HEK293T (cell line): ENCODE measurements at regions not wholly inside any gene's neighbourhood (a gene's known extent, or its start where the extent isn't known, plus 50 kb on each side); places are given as distances from the start of the nearest gene placed in this dataset.

ENCODE experiments used
- CTCF ChIA-PET: fragments of 350-600 bp; formaldehyde crosslinking; extraction: SDS; loops from one replicate; lab custom pipeline; 2021; ENCODE audit warnings: antibody characterized with exemption, inconsistent platforms; lab: Yijun Ruan, JAX
- POLR2A ChIA-PET: fragments of 350-600 bp; formaldehyde crosslinking; extraction: SDS; loops from one replicate; lab custom pipeline; 2020; ENCODE audit warnings: antibody characterized with exemption, inconsistent platforms; lab: Yijun Ruan, JAX
- DNase-seq: peaks from one replicate; pipeline ENCODE4 v3.0.0; 2012; ENCODE audit warnings: mixed read lengths; ENCODE audit errors: extremely low spot score
- ARNT ChIP-seq: fragments of 450-650 bp; IDR thresholded peaks from 2 replicates; pipeline ENCODE4 v1.6.1; 2017; ENCODE audit warnings: mild to moderate bottlenecking
- BHLHE40 ChIP-seq: fragments of 450-650 bp; IDR thresholded peaks from 2 replicates; pipeline ENCODE4 v1.6.1; 2016; ENCODE audit warnings: mild to moderate bottlenecking, moderate library complexity, borderline replicate concordance
- CTBP1 ChIP-seq: fragments of 450-650 bp; IDR thresholded peaks from 2 replicates; pipeline ENCODE4 v1.6.1; 2016; ENCODE audit warnings: borderline replicate concordance
- ELF4 ChIP-seq: fragments of 450-650 bp; IDR thresholded peaks from 2 replicates; pipeline ENCODE4 v1.6.1; 2017; ENCODE audit warnings: antibody characterized with exemption
- FOXA1 ChIP-seq: fragments of 450-650 bp; IDR thresholded peaks from 2 replicates; pipeline ENCODE4 v1.6.1; 2016; ENCODE audit warnings: mild to moderate bottlenecking
- FOXK2 ChIP-seq: fragments of 450-650 bp; IDR thresholded peaks from 2 replicates; pipeline ENCODE4 v1.6.1; 2016; ENCODE audit warnings: mild to moderate bottlenecking
- FOXM1 ChIP-seq: fragments of 450-650 bp; IDR thresholded peaks from 2 replicates; pipeline ENCODE4 v1.6.1; 2017; ENCODE audit warnings: mild to moderate bottlenecking, borderline replicate concordance
- HDGF ChIP-seq: fragments of 450-650 bp; IDR thresholded peaks from 2 replicates; pipeline ENCODE4 v1.6.1; 2017; ENCODE audit warnings: antibody characterized with exemption, borderline replicate concordance
- L3MBTL2 ChIP-seq: fragments of 450-650 bp; conservative IDR thresholded peaks from 2 replicates; pipeline ENCODE4 v1.6.1; 2016; ENCODE audit warnings: mild to moderate bottlenecking
- LEF1 ChIP-seq: fragments of 450-650 bp; IDR thresholded peaks from 2 replicates; pipeline ENCODE4 v1.6.1; 2017; ENCODE audit warnings: mild to moderate bottlenecking, borderline replicate concordance
- NFRKB ChIP-seq: fragments of 450-650 bp; IDR thresholded peaks from 2 replicates; pipeline ENCODE4 v1.6.1; 2016; ENCODE audit warnings: mild to moderate bottlenecking, moderate library complexity
- PKNOX1 ChIP-seq: fragments of 450-650 bp; IDR thresholded peaks from 2 replicates; pipeline ENCODE4 v1.6.1; 2016
- SP1 ChIP-seq: fragments of 450-650 bp; IDR thresholded peaks from 2 replicates; pipeline ENCODE4 v1.6.1; 2017
- SUZ12 ChIP-seq: fragments of 450-650 bp; IDR thresholded peaks from 2 replicates; pipeline ENCODE4 v1.6.1; 2016; ENCODE audit warnings: mild to moderate bottlenecking
- TARDBP ChIP-seq: fragments of 450-650 bp; IDR thresholded peaks from 2 replicates; pipeline ENCODE4 v1.6.1; 2016
- ZNF384 ChIP-seq: fragments of 450-650 bp; IDR thresholded peaks from 2 replicates; pipeline ENCODE4 v1.6.1; 2016

GRCh38 chr6:56866917-56867522 lies 87.9 kb upstream of the BEND6 start:
- DNase-seq: no peak
- CTCF ChIA-PET: no interaction called here
- no peak for TF ChIP-seq SUZ12
- TF ChIP-seq FOXK2: no peak
- TF ChIP-seq LEF1: no peak
- no peak for TF ChIP-seq ELF4
- TF ChIP-seq ARNT: no peak
- TF ChIP-seq NFRKB: no peak
- no peak for TF ChIP-seq FOXA1
- TF ChIP-seq SP1: no peak
- TF ChIP-seq CTBP1: no peak
- no peak for TF ChIP-seq BHLHE40
- TF ChIP-seq PKNOX1: no peak
- POLR2A ChIA-PET: no interaction called here

- TF ChIP-seq ELF4: no peak
- no peak for TF ChIP-seq SUZ12
- no peak for TF ChIP-seq CTBP1
- TF ChIP-seq FOXA1: no peak
- TF ChIP-seq NFRKB: no peak
- no peak for TF ChIP-seq ZNF384
- no peak for TF ChIP-seq HDGF
- TF ChIP-seq TARDBP: no peak
- no peak for TF ChIP-seq LEF1
- no peak for TF ChIP-seq BHLHE40
- no peak for TF ChIP-seq FOXK2
- no peak for TF ChIP-seq ARNT
- no peak for TF ChIP-seq L3MBTL2
- TF ChIP-seq PKNOX1: no peak
- no peak for TF ChIP-seq FOXM1
- no peak for TF ChIP-seq SP1
- CTCF ChIA-PET: interaction anchor here (2.6 to 2.7 kb wide), 2 partner anchors 13 to 21 kb away, joined by 8 to 24 read pairs; no protein-coding TSS in a partner anchor
- POLR2A ChIA-PET: no interaction called here
- no peak for DNase-seq
These were observed 89.6 kb upstream of the BEND6 start for GRCh38 chr6:56865081-56865875.

- ChIA-PET CTCF (interaction anchor here (2.6 to 2.7 kb wide), 2 partner anchors 12 to 20 kb away, joined by 8 to 24 read pairs; no protein-coding TSS in a partner anchor), POLR2A (no interaction called here)
- TF ChIP-seq ARNT: no peak
- no peak for TF ChIP-seq LEF1
- TF ChIP-seq FOXA1: no peak
- no peak for TF ChIP-seq ELF4
- no peak for DNase-seq
These were observed 90.7 kb upstream of the BEND6 start for GRCh38 chr6:56864171-56864616.

- TF ChIP-seq ELF4 (no peak), FOXA1 (no peak), CTBP1 (no peak), TARDBP (no peak), ARNT (no peak), L3MBTL2 (no peak), HDGF (no peak), NFRKB (no peak), SP1 (no peak), SUZ12 (no peak), BHLHE40 (no peak), ZNF384 (no peak)
- ChIA-PET CTCF (interaction anchor here (1.3 kb wide), 1 partner anchor 11 kb away, joined by 7 read pairs; no protein-coding TSS in a partner anchor), POLR2A (interaction anchor here (1.5 kb wide), 1 partner anchor 19 kb away, joined by 5 read pairs; no protein-coding TSS in a partner anchor)
- DNase-seq: no peak
These were observed 91.5 kb upstream of the BEND6 start for GRCh38 chr6:56863366-56863765.

GRCh38 chr6:56862415-56863175 lies 92.3 kb upstream of the BEND6 start:
- POLR2A ChIA-PET: interaction anchor here (1.5 kb wide), 1 partner anchor 18 kb away, joined by 5 read pairs; no protein-coding TSS in a partner anchor
- TF ChIP-seq ARNT (no peak), CTBP1 (no peak), SUZ12 (no peak), TARDBP (no peak), NFRKB (no peak), PKNOX1 (no peak), FOXK2 (no peak), FOXA1 (no peak), HDGF (no peak)
- DNase-seq: no peak
- CTCF ChIA-PET: interaction anchor here (1.3 kb wide), 1 partner anchor 11 kb away, joined by 7 read pairs; no protein-coding TSS in a partner anchor
